ENCODE measurements at regions not wholly inside any gene's neighbourhood (a gene's known extent, or its start where the extent isn't known, plus 50 kb on each side); places are given as distances from the start of the nearest gene placed in this dataset.
A peak's percentile ranks its signal among the peaks of the same experiment; 100 is the strongest.
"Not testable (repeated sequence)": the region's sequence is repeated elsewhere in the genome, so short reads cannot be mapped to it uniquely, and the experiment has no call there.

DNA sequence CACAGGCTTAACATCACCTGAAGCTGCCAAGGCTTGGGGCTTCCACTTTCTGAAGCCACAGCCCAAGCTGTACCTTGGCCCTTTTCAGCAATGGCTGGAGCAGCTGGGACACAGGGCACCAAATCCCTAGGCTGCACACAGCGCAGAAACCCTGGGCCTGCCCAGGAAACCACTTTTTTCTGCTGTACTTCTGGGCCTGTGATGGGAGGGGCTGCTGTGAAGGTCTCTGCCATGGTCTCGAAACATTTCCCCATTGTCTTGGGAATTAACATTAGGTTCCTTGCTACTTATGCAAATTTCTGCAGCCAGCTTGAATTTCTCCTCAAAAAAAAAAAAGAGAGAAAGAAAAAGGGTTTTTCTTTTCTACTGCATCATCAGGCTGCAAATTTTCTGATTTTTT, 219.1 kb downstream of the RPL10L start:
- H3K4me3 ChIP-seq (ENCODE audit: low read depth, low read length): no peak overlapping the region
- no peaks in the 10 kb centered on the region for H3K36me3 ChIP-seq (ENCODE audit: control insufficient read depth, insufficient read depth, low read length)
- DNase-seq (ENCODE audit: low read depth): no peak
- TF ChIP-seq, protein P1, sequence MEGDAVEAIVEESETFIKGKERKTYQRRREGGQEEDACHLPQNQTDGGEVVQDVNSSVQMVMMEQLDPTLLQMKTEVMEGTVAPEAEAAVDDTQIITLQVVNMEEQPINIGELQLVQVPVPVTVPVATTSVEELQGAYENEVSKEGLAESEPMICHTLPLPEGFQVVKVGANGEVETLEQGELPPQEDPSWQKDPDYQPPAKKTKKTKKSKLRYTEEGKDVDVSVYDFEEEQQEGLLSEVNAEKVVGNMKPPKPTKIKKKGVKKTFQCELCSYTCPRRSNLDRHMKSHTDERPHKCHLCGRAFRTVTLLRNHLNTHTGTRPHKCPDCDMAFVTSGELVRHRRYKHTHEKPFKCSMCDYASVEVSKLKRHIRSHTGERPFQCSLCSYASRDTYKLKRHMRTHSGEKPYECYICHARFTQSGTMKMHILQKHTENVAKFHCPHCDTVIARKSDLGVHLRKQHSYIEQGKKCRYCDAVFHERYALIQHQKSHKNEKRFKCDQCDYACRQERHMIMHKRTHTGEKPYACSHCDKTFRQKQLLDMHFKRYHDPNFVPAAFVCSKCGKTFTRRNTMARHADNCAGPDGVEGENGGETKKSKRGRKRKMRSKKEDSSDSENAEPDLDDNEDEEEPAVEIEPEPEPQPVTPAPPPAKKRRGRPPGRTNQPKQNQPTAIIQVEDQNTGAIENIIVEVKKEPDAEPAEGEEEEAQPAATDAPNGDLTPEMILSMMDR (IDR thresholded peaks at IDR 0.05; ENCODE audit: insufficient read depth, low read length, poor library complexity, severe bottlenecking): no peak
- no peaks in the 10 kb centered on the region for H3K27me3 ChIP-seq (ENCODE audit: control insufficient read depth, insufficient read depth, low read length)

DNA sequence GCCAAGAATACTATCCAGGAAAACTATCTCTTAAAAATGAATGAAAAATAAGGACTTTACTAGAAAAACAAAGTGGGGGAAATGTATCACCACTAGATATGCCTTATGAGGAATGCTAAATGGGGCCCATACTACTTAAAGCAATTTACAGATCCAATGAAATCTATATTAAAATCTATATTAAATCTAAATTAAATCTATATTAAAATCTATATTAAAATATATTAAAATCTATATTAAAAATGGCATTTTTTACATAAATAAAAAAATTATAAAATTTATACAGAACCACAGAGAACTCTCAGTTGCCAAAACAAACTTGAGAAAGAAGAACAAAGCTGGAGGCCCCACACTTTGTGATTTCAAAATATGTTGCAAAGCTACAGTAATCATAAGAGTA, 234.5 kb downstream of the RPL10L start:
- Histone ChIP-seq H3K27me3 (ENCODE audit: control insufficient read depth, insufficient read depth, low read length) (no peaks in the 10 kb centered on the region), H3K4me3 (ENCODE audit: low read depth, low read length) (no peak overlapping the region), H3K36me3 (ENCODE audit: control insufficient read depth, insufficient read depth, low read length) (no peaks in the 10 kb centered on the region)
- no peak for DNase-seq (ENCODE audit: low read depth)
- TF ChIP-seq, protein P1 (IDR thresholded peaks at IDR 0.05; ENCODE audit: insufficient read depth, low read length, poor library complexity, severe bottlenecking): no peak

DNA sequence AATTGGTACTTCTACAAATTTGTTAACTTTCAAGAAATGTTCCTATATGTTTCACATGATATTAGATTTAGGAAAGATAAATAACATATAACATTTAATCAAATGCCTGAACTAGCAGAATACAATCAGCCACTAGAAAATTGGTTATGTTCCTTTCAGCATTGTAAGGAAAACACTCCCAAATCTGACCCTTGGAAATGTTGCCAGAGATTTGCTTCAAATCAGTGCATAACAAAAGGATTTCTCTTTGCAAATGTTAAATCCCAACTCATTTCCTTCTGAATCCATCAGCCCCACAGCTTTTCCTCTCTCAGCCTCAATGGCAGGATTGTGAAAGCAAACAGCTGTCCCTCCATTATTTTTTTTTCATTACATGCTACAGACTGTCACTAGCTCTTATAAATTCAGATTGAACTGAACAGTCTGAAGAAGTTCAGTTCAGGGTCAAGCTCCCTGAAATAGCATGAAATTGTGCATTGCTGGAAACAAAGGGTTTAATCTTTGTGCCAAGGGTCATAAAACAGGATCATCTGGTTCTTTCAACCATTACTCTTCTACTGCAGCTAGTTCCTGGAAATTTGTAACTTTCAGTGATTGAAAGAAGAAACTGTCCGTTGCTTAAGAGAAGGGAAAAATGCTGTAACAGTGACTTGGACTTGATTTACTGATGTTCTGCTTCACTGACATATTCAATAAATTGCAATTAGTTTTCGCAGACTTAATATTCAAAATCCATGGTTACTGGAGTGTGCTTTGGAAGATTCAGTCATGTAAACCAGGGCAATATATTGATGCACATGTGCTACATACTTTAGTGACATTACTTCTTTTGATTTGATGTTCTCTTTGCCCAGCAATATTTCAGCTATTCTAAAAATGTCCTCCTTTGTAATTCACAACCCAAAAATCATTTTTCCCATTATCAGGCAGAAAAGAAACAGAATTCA, 246.4 kb downstream of the RPL10L start:
- peak; percentile 23 for DNase-seq (ENCODE audit: low read depth)
- no peaks in the 10 kb centered on the region for H3K36me3 ChIP-seq (ENCODE audit: control insufficient read depth, insufficient read depth, low read length)
- no peaks in the 10 kb centered on the region for H3K27me3 ChIP-seq (ENCODE audit: control insufficient read depth, insufficient read depth, low read length)
- TF ChIP-seq, protein P1 (IDR thresholded peaks at IDR 0.05; ENCODE audit: insufficient read depth, low read length, poor library complexity, severe bottlenecking): no peak
- no peak overlapping the region for H3K4me3 ChIP-seq (ENCODE audit: low read depth, low read length)

DNA sequence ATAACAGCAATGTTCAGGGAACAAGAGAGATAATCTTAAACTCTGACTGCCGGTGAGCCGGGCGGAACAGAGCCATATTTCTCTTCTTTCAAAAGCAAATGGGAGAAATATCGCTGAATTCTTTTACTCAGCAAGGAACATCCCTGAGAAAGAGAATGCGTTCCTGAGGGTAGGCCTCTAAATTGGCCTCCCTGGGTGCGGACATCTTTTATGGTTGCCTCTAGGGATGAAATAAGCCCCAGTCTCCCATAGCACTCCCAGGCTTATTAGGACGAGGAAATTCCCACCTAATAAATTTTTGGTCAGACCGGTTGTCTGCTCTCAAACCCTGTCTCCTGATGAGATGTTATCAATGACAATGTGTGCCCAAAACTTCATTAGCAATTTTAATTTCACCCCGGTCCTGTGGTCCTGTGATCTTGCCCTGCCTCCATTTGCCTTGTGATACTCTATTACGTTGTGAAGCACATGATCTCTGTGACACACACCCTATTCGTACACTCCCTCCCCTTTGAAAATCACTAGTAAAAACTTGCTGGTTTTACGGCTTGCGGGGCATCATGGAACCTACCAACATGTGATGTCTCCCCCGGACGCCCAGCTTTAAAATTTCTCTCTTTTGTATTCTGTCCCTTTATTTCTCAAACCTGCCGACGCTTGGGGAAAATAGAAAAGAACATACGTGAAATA, 249.4 kb downstream of the RPL10L start:
- not testable (repeated sequence) for H3K36me3 ChIP-seq (ENCODE audit: control insufficient read depth, insufficient read depth, low read length); DNase-seq (ENCODE audit: low read depth); H3K27me3 ChIP-seq (ENCODE audit: control insufficient read depth, insufficient read depth, low read length); H3K4me3 ChIP-seq (ENCODE audit: low read depth, low read length)

DNA sequence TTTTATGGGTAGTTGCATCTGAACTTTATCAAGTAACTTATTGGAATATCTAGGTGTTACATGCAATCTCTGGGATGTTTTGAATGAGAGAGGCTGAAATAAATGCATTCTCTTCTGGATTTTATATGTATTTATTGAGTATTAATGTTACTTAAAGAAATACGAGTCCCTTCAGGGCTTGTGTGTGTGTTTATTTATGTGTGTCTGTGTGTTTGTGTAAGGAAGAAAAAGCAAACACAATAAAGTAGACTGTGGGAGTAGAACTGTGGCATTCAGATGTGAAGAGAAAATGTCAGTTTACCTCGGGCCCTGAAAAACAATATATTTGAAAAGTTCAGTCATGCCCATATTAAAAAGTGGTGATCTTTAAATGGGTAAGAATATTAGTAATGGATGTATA, 250.5 kb downstream of the RPL10L start:
- H3K36me3 ChIP-seq (ENCODE audit: control insufficient read depth, insufficient read depth, low read length): no peaks in the 10 kb centered on the region
- TF ChIP-seq, protein P1 (IDR thresholded peaks at IDR 0.05; ENCODE audit: insufficient read depth, low read length, poor library complexity, severe bottlenecking): no peak
- no peaks in the 10 kb centered on the region for H3K27me3 ChIP-seq (ENCODE audit: control insufficient read depth, insufficient read depth, low read length)
- no peak overlapping the region for H3K4me3 ChIP-seq (ENCODE audit: low read depth, low read length)
- DNase-seq (ENCODE audit: low read depth): no peak

DNA sequence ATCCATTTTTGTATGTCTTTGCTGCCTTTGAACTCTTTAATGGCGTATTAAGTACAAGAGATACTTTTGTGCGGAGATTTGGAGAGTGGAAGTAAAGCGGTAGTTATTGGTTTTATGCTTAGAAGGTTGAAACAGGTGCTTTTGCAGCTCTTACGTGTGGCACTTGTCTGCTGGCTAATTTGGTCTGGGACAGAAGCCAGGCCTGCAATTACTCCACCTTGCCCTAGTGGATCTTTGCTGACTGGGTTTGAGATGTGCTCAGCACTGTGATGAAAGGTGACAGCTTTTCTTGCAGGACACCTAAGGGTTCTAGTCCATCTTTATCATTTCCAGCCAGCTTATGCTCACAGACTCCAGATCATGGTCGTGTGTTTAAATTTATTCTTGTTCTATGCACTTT, 252.5 kb downstream of the RPL10L start:
- Histone ChIP-seq H3K4me3 (ENCODE audit: low read depth, low read length) (no peak overlapping the region), H3K27me3 (ENCODE audit: control insufficient read depth, insufficient read depth, low read length) (no peaks in the 10 kb centered on the region), H3K36me3 (ENCODE audit: control insufficient read depth, insufficient read depth, low read length) (no peaks in the 10 kb centered on the region)
- TF ChIP-seq, protein P1 (IDR thresholded peaks at IDR 0.05; ENCODE audit: insufficient read depth, low read length, poor library complexity, severe bottlenecking): no peak
- DNase-seq (ENCODE audit: low read depth): no peak

Data from kidney epithelial cell (primary cell).